ENCODE measurements at regions not wholly inside any gene's neighbourhood (a gene's known extent, or its start where the extent isn't known, plus 50 kb on each side); places are given as distances from the start of the nearest gene placed in this dataset.

DNA sequence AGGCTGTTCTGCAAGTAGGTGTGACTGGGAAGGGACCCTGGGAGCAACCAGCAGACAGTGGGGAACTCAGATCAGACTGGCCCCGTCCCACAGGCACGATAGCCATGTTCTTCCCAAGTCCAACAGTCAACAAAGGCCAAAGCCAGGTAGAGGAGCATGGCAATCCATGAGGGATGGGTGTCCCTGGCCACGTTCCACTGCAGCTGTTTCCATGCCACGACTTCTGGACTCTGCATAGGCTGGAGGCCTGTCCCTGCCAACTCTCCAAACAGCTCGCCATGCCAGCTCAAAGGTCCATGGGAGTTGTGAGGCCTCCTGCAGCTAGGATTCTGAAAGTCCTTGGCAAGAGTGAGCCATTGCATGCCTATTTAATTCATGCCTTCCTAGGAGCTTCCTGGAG lies 459.8 kb downstream of the CDH8 start:
- TF ChIP-seq, protein P1, sequence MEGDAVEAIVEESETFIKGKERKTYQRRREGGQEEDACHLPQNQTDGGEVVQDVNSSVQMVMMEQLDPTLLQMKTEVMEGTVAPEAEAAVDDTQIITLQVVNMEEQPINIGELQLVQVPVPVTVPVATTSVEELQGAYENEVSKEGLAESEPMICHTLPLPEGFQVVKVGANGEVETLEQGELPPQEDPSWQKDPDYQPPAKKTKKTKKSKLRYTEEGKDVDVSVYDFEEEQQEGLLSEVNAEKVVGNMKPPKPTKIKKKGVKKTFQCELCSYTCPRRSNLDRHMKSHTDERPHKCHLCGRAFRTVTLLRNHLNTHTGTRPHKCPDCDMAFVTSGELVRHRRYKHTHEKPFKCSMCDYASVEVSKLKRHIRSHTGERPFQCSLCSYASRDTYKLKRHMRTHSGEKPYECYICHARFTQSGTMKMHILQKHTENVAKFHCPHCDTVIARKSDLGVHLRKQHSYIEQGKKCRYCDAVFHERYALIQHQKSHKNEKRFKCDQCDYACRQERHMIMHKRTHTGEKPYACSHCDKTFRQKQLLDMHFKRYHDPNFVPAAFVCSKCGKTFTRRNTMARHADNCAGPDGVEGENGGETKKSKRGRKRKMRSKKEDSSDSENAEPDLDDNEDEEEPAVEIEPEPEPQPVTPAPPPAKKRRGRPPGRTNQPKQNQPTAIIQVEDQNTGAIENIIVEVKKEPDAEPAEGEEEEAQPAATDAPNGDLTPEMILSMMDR (IDR thresholded peaks at IDR 0.05; ENCODE audit: low read length), result no peak
- no peak for TF ChIP-seq EZH2 (optimal IDR thresholded peaks at IDR 0.05; ENCODE audit: low read depth, low read length)
